Right lobe of liver (tissue), 4 donors: ENCODE measurements at regions not wholly inside any gene's neighbourhood (a gene's known extent, or its start where the extent isn't known, plus 50 kb on each side); places are given as distances from the start of the nearest gene placed in this dataset.

Experiments
- CTCF ChIP-seq, 4 donors: fragments of 200-600 bp in 3 of 4; fragments of 450-650 bp in 1 of 4; IDR thresholded peaks; one replicate each; pipeline versions ENCODE4 v1.5.1 to v1.8.0; 2016 to 2022; ENCODE audit warnings: antibody characterized with exemption in 4 of 4, mild to moderate bottlenecking in 2 of 4
- POLR2A ChIP-seq: fragments of 450-650 bp; IDR thresholded peaks from one replicate; pipeline ENCODE4 v1.6.1; 2017; ENCODE audit warnings: antibody characterized with exemption, mild to moderate bottlenecking
- donor health status: DM: no; HTN: no; CAD: no.
- donor health status: DM: no; HTN: no; CAD: no.
- donor health status: DM: no; HTN: yes; CAD: no.

- TF ChIP-seq POLR2A = no peak
- no peak for TF ChIP-seq CTCF (IDR thresholded peaks at IDR 0.05)
Measured at GRCh38 chr6:141282263-141282662, 850.5 kb upstream of the GJE1 start.
